Stimulated activated CD4-positive, alpha-beta T cell treated with anti-CD3 and anti-CD28 coated beads, Interleukin-2, amount 100 ng/mL, for 4 hours (primary cell): ENCODE measurements at regions not wholly inside any gene's neighbourhood (a gene's known extent, or its start where the extent isn't known, plus 50 kb on each side); places are given as distances from the start of the nearest gene placed in this dataset.

ENCODE experiments used
- DNase-seq: peaks from one replicate; pipeline ENCODE4 v3.0.0-alpha.2; 2020; ENCODE audit warnings: low read depth

DNA sequence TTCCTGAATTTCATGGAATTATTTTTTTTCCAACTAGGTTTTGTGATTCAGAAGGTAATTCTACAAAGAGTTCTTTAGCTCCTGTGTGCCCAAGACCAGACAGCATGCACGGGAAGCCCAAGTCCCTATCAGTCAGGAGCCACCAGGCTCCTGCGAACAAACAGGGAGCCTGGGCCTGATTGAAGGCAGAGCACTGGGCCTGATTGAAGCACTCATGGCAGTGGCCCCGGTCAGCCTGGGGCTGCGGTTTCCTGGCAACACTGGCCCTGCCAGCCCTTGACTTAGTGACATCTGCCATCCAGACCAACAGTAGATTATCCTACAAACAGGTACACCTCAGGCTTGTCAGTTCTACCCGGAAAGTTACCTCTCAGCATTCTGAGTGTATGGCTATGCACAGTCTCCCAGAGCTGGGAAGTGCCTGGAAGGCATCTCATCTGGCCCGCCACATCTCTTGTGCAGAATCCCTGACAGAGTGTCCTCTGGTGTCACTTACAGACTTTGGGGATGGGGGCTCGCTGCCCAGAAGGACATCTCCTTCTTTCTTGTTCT is 133.8 kb downstream of the VEGFA start:
- no peak for DNase-seq

DNA sequence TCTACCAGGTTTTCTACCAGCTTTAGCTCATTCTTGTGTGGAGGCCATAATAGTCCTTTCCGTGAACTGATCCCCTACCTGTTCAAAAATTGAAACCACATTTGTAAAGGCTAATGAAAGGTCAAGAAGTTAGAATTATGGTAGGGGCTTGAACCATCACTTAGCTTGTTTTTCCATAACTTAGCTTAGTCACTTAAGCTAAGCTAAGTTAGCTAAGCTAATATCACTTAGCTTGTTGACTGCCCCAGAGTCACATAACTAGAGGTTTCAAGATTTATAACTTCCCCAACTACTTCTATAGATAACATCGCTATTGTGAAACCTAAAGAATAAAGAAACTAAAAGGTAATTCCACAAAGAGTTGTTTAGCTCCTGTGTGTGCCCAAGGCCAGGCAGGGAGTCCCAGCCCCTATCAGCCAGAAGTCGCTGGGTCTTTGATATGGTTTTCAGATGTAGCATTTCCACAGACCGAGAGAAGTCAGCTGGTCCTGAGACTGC is 131.8 kb downstream of the VEGFA start:
- no peak for DNase-seq

DNA sequence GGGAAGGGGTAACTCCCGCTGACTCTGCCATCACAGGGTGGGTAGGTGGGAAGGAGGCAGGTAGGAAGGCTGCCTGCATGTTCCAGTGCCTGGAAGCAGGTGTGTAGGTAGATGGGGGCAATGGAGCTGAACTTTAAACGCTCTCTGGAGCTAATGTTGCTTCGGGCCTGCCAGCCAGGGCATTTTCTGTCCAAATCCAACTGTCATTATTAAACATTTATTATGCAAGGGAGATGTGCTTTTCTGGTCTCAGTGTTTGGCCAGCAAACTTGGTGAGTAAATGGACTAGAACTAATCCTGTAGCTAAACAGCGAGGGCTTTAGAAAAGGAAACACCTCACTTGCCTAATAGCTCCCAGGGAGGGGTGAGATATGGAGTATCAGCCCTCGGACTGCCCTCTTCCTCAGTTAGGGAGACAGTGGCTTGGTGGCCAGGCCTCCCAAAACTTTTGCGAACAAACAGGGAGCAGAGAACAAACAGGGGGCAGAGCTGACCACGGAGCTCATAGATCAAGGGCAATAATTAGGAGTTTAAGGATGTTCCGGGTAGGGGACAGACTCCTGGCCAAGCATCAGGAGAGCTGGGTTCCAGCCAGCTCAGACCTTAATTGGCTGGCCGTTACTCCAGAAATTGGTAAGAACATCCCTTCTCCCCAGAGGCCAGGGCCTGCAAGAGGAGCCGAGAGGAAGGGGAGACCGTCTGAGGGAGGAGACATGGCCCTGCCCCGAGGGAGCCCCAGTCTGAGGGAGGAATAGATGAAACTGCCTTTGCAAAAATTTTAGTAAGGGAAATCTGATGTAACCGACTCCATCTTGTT is 131.1 kb downstream of the VEGFA start:
- DNase-seq, result no peak

DNA sequence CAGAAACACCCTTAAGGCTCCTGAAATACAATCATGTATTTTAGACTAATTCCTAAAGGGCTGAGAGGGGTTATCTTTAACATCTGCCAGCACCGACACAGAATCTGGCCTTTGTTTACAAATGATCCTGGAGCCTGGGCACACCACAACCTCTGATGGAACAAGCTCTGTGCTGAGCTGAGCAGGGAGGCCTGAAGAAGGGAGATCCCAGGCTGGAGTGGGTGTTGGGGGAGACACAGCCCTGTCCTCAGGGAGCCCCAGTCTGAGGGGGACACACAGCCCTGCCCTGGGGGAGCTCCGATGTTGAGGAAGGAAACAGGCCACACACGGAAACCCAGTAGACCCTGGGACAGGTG is 130.5 kb downstream of the VEGFA start:
- DNase-seq, result no peak

DNA sequence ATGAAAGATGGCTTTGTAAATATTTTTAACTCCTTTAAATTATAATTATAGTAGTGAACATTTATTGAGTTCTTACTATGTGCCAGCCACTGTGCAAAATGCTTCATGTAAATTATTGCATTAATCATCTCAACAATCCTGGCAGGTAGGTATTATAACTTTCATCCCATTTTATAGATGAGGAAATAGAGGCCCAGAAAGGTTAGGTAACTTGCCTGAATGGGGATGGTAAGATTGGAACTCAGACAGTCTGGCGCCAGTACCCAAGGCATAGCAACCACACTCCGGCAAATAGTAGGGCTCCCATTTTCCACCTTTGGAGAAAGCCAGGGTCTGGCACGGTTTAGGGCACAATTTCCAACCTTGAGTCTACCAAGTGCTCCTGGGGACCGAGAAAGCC is 129.8 kb downstream of the VEGFA start:
- DNase-seq, result no peak

DNA sequence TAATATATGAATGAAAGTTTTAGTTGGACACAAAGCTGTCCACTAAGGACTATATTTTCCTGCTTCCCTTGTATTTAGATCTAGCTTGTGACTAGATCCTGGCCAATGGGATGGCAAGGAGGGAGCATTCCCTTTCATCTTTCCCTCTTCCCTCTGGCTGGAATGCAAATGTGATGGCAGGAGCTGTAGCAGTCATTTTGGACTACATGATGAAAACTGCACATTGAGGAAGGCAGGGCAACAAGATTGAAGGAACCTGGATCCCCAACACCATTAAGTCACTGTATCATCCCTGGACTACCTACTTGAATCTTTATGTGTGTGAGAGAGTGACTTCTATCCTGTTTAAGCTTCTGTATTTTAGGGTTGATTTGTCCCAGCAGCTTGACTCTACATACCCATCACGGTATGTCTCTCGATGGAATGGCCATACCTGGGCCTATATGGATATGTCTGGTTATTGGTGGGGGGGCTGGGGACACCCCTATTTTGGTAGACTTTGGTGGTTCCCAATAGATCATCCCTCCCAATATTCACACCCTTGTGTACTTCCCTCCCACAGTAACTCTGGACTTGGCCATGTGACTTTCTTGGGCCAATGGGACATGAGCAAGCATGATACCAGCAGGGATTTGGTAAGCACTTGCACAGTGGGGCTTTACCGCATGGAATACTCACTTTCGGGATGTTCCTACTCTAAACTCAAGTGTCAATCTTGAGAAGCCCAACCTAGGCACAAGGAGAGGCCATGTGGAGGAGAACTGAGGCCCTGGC is 128.5 kb downstream of the VEGFA start:
- DNase-seq, result no peak

DNA sequence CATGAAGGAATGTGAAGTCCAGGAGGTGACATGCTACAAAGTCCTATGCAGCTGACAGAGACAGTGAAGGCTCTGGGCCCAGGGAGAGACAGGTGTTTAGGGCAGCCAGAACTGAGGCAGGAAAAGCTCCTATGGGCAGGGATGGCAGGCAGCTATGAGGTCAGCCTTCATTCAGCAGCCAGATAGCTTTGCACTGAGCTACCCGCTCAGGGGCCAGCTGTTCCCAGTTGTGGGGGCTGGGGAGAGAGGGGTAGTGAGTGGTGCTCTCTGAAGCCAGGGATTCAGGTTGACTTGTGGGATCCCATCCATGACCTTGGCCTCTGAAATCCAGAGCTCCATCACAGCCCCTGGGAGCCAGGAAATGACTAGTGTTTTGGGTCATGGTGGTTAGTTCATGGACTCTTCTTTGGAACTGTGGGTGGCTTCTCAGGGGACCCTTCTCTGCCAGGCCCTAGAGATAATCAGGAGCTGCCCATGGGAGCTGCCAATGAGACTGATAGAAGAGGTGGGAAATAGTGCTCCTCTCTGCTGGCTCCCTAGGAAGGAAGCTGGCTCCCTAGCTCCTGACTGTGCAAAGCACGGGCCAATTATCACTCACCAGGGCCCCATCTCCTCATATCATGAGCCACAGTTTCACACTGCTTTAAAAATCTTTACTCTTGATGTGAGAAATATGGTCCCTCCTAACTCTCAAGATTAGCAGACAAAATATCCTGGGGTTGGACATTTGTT is 127.7 kb downstream of the VEGFA start:
- no peak for DNase-seq

DNA sequence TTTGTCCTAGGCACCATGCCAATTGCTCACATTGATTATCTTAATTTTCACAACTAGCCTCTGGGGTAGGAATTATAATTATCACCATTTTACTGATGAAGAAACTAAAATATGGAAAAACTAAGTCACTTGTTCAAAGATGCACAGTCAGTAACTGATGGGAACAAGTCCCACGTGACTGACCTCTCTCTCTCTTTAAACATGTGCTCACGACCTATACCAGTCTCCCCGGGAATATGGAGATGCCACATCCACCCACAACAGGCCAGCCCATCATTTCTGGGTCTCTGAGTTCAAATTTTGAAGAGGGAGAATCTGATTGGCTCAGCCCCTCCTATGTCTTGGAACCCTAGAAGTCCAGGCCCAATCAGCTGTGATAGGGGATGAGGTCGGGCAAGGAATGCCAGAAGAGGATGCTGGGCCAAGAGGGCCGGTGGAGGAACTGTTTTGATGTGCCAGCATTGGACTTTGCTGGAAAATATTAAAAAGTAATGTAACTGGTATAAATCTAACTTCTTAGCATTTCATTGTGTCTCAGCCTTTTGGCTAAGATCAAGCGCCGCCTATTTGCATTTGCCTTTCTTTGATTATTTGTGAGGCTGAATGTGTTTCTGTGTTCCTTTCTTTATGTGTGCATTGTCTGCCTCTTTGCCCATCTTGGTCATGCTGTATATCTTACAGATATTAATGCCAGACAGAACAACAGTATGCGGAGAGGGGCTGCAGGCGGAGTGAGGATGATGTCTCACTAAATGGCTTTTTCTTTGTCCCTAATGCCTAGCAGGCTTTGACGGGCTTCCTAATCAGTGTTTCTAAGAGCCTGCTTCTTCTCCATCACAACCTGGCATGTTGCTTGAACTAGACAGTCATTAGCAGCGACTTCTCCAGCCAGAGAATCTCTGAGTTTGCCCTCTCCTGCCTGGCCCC is 126.6 kb downstream of the VEGFA start:
- no peak for DNase-seq

DNA sequence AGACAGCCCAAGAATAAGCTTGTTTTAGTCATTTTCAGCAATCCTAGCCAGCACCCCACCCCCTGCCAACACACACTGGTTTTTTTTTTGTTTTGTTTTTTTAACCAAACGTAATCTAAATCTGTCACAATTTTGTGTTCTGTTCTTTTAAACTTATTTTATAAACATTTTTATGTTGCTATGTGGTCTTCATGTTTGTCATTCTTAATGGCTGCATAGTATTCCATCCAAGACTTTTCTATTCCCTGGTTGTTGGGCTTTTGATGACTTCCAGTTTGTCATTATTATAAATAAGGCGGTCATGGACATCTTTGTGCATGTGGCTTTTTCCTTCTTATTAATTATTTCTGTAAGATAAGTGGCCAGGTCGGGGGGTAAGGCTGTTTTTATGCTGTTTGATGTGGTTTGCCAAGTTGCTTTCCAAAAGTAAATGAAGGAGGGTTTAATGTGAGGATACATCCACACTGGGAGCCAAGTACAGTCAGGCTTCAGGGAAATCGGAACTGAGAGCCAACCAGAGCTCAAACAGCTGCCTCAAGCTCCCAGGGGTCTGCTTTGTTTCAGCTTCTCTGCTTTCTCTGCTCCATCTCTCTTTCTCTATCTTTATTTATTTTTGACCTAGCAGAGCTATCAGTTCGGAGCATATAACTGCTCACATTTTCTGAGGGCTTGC is 125.8 kb downstream of the VEGFA start:
- no peak for DNase-seq

DNA sequence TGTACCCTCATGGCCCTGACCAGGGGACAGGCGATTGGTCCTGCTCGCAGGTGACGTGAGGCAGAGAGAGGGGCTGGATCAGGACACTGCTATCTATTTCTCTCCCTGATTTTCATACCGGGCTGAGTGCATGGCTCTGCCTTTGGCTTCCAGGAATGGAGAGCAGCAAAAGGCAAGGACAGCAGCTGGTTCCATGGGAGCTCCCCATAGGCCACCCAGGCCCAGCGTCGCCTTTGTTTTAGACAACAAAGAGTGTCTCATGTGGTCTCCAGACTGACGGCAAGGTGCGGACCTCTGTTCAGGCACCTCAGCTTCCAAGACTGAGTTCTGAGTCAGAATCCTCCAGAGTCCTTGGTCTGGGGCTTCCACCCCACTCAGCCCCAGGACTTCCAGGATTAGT is 123.1 kb downstream of the VEGFA start:
- no peak for DNase-seq

DNA sequence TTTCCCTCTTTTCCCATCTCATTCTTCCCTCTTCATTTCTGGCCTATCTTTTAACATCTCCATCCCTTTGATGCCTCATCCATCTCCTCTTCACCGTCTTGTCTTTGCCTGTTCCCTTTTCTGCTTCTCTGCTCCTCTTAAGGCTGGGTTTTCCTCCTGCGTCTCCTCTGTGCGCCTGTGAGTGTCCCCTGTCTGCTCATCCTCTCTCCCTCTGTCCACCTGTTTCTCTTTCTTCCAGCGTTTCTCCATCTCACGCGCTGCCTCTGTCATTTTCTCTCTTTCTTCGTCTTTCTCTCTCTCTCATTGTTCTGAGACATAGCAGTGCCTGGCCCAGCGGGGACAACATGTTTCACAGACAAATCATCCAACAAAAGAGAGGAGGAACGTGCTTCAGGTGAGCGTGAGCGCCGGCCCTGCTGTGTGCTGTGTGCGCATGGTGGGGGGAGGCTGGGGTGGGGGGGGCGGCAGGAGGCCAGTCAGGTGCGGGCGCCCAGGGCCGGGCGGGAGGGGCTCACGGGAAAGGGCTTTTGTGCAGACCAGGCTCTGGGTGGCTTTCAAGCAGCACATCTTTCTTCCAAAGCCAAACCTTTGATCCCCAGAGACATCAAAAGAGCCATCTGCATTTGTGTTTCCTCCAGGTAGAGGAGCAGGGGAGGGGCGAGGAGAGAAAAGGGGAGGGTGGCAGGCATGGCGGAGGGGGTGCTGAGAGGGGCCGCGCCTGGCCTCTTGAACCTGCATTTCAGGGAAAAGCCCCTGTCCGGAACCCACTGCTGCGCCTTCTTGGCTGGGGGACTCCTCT is 121.3 kb downstream of the VEGFA start:
- DNase-seq, result no peak

DNA sequence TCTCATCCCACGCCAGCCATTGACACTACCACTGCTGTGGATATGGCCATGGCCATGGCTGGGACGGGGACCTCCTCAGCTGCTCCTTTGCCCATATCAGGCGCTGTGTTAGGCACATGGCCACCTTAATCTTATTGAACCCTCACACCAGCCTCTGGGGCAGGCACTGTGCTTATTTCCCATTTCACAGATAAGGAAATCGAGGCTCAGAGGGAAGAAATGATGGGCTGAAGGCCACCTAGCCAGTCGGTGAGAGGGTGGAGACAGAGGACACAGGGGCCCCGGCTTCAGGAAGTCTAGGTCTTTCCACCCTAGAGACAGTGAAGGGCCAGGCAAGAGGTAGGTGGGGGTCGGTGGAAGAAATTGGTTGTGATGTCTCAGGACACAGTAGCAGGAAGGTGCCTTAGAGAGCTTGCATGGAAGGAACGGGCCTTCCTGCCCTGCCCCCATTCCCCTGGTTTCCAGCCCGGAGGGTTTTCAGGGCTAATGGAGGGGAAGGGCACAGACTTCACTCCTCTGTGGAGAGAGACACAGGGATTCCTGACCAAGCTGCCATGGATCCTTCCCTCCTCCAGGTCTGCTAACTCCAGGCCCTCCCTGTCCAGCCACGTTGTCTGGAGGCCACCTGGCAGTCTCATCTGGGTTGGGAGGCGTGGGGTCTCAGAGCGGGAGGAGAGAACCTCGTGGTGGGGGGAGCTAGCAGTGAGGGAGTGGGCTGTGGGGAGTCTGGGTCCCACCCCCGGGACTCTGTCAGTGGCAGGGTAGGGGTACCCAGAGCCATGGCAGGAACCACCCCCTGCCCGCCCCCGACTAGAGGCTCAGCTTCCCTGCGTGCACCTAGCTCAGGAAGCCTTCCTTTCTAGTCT is 120.4 kb downstream of the VEGFA start:
- DNase-seq, result no peak

DNA sequence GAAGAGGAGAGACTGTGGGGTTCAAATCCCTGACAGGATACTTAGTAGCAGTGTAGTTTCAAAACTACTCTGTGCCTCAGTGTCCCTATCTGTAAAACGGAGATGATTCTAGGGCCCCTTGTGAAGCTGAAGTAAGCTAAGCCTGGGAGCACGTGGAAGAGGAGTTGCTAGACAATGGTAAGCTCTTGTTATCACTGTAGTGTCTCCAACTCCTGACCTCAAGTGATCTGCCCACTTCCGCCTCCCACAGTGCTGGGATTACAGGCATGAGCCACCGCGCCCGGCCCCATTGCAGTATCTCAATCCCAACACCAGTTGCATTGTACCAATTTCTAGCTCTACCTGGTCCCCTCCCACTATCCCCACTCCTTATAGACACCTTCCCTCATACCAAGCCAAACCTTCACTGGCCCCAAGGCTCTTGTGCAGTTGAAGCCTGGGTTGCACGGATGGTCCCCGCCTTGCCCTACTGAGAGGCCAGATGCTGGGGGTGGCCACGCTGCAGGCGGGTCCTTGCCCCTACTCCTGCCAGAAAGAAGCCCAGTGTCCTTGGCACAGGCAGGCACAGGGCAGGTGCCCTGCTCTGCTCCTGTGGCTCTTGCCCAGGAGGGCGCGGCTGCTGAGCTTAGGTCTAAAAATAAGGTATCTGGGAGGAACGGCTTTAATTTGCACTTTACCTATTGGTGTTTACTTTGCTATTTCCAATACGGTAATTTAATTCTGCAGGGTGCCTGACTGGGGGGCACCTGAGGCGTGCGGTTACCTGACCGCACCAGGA is 118.1 kb downstream of the VEGFA start:
- no peak for DNase-seq

DNA sequence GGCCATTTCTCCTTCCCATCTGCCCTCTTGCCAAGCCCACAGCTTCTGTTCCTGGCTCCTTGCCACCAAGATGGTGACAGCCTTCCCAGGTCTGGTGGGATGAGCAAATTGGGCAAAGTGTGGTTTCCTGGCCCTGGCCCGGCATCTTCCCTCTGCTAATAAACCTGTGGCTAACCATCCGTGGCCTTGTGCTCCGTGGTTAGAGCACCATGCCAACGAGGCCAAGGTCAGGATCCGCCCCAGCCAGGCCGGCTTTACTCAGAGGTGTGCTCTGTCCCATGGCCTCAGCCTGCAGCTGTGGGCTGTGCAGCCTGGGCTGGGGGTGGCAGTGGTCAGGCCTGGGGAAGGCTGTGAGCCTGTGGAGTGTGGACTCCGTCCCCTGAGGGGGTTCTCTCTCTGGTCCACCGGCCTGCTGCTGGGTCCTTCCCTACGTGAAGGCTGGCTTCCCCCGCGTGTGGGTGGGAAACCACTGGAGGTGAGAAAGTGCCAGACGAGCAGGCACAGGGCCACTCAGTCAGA is 117.4 kb downstream of the VEGFA start:
- DNase-seq, result no peak

DNA sequence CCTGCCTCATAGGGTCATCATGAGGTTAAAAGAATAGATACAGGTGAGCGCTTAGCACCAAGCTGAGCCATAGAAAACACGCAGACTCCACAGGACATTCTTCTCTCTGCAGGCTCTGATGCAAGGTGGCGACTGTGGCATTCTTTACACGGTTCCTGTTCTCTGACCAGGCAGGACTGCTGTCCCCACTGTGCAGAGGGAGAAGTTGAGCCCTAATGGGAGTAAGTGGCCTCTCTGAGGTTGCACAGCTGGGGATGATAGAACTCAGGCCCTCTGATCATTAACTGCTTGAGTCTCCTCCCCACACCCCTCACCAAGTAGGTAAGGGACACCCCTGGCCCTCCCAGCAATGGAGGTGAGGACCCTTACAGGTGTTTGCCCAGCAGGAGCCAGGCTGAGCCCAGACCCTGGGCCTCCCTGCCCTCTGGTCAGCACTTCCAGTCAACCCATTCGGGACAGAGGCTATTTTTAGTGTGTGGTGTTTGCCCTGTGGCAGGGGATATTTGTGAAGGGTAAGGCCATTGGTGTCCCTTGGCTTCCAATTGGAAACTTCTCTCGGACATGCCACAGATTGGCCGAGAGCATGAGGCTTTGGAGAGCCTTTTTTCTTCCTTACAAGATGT is 116.8 kb downstream of the VEGFA start:
- DNase-seq, result no peak

DNA sequence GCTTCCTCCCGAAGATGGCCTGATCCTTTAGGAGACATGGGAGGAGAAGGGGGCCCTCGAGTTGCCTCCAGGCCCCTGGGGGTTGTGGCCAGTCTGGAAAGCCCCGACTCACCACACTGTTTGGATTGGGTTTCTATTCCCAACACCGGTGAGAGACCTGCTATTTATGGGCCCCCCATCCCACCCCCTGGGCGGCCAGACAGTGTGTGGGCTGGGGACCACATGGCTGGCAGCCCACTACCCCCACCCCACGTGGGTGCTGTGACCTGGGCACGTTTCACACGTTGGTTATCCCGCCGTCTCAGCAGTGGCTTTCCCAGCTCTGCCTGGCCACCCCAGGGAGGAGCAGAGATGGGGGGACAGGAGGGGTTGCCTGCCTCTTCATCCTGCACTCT is 116.1 kb downstream of the VEGFA start:
- no peak for DNase-seq

DNA sequence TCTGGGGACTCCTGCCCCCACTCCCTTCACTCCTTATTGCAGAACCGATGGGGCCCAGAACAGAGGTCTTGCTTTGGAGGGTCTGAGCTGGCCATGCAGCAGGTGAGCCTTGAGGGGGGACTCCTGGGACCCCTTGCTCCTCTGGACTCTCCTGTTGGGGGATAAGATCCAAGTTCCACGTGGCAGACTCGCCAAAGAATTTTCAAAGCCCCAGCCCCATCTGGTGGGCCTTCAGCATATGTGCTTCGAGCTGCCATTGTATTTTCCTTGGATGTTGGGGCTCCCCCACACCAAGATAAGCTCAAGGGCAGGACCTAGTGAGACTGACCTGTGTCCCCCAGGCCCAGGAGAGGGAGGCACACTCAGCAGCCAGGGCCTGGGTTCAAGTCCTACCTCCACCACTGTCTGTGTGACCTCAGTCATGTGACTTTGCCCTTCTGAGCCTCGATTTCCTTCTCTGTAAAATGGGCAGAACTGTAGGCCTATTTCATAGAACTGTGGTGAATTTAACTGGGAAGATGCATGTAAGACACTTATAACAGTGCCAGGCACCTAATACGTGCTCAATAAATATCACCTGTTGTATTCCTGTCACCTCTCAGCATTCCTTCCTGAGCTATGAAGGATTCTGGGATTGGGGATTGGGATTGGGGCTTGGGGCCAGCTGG is 115.5 kb downstream of the VEGFA start:
- DNase-seq, result no peak
